Neuronal stem cell (in vitro differentiated cells): ENCODE measurements at regions not wholly inside any gene's neighbourhood (a gene's known extent, or its start where the extent isn't known, plus 50 kb on each side); places are given as distances from the start of the nearest gene placed in this dataset.

Experiments used
- DNase-seq: peaks from one replicate; pipeline ENCODE4 v3.0.0-alpha.2; 2013; ENCODE audit warnings: low spot score
- H2AFZ ChIP-seq: one replicate; pipeline ENCODE4 v1.6.1; 2013; ENCODE audit warnings: mild to moderate bottlenecking, low read length, inconsistent platforms
- H2AK5ac ChIP-seq: 2 replicates; pipeline ENCODE4 v1.6.1; 2013; ENCODE audit warnings: low read depth, mild to moderate bottlenecking, inconsistent platforms, low read length, moderate library complexity, mixed read lengths
- H2BK120ac ChIP-seq: 2 replicates; pipeline ENCODE4 v1.6.1; 2013; ENCODE audit warnings: low read depth, mild to moderate bottlenecking, inconsistent platforms, low read length, moderate library complexity, mixed read lengths
- H2BK12ac ChIP-seq: one replicate; pipeline ENCODE4 v1.6.1; 2013; ENCODE audit warnings: low read length, inconsistent platforms
- H2BK15ac ChIP-seq: 2 replicates; pipeline ENCODE4 v1.6.1; 2013; ENCODE audit warnings: mild to moderate bottlenecking, low read length, inconsistent platforms, mixed read lengths
- H2BK5ac ChIP-seq: one replicate; pipeline ENCODE4 v1.6.1; 2013; ENCODE audit warnings: inconsistent platforms, mild to moderate bottlenecking, low read length, moderate library complexity
- H3K14ac ChIP-seq: one replicate; pipeline ENCODE4 v1.6.1; 2013; ENCODE audit warnings: low read length, inconsistent platforms
- H3K18ac ChIP-seq: 2 replicates; pipeline ENCODE4 v1.6.1; 2013; ENCODE audit warnings: low read length, inconsistent platforms
- H3K23ac ChIP-seq: 2 replicates; pipeline ENCODE4 v1.6.1; 2013; ENCODE audit warnings: low read depth, mild to moderate bottlenecking, mixed read lengths, low read length, inconsistent platforms; ENCODE audit not compliant: poor library complexity
- H3K27ac ChIP-seq: replicated peaks from 3 replicates; pipeline ENCODE4 v1.5.1; 2013; ENCODE audit warnings: low read length, inconsistent platforms
- H3K27me3 ChIP-seq, 3 experiments: 2 replicates each; pipeline ENCODE4 v1.6.1; 2013; ENCODE audit warnings: low read length in 3 of 3, mild to moderate bottlenecking in 2 of 3, inconsistent platforms in 1 of 3, low read depth in 1 of 3, mixed read lengths in 1 of 3, moderate library complexity in 1 of 3; ENCODE audit not compliant: control insufficient read depth in 3 of 3, insufficient read depth in 3 of 3
- H3K36me3 ChIP-seq, 2 donors: replicated peaks in 1 of 2; 2 replicates each; pipeline ENCODE4 v1.6.1; 2013; ENCODE audit warnings: low read length in 2 of 2; ENCODE audit not compliant: control insufficient read depth in 2 of 2, insufficient read depth in 2 of 2
- H3K4ac ChIP-seq: 2 replicates; pipeline ENCODE4 v1.6.1; 2013; ENCODE audit warnings: inconsistent platforms, mild to moderate bottlenecking, low read length, moderate library complexity
- H3K4me1 ChIP-seq, 2 donors: 1 replicate in 1 of 2; 2 replicates in 1 of 2; pipeline ENCODE4 v1.6.1; 2013; ENCODE audit warnings: low read length in 2 of 2, low read depth in 1 of 2; ENCODE audit not compliant: control insufficient read depth in 2 of 2, insufficient read depth in 1 of 2
- H3K4me2 ChIP-seq: one replicate; pipeline ENCODE4 v1.6.1; 2013; ENCODE audit warnings: mild to moderate bottlenecking, low read length, inconsistent platforms; ENCODE audit not compliant: insufficient read depth, poor library complexity, severe bottlenecking
- H3K4me3 ChIP-seq, 2 donors: 2 replicates each; pipeline ENCODE4 v1.5.1; 2013; ENCODE audit warnings: low read length in 2 of 2, mild to moderate bottlenecking in 2 of 2, inconsistent platforms in 1 of 2, moderate library complexity in 1 of 2
- H3K79me1 ChIP-seq: one replicate; pipeline ENCODE4 v1.6.1; 2013; ENCODE audit warnings: low read depth, mild to moderate bottlenecking, inconsistent platforms, low read length, moderate library complexity
- H3K9ac ChIP-seq: one replicate; pipeline ENCODE4 v1.6.1; 2013; ENCODE audit warnings: mild to moderate bottlenecking, low read depth, low read length, inconsistent platforms; ENCODE audit not compliant: poor library complexity
- H3K9me3 ChIP-seq, 2 donors: replicated peaks in 1 of 2; 2 replicates each; pipeline versions ENCODE3 to v1.6.1; 2013; ENCODE audit warnings: low read length in 2 of 2, mild to moderate bottlenecking in 2 of 2, inconsistent platforms in 1 of 2, low read depth in 1 of 2, mixed read lengths in 1 of 2, moderate library complexity in 1 of 2; ENCODE audit not compliant: control insufficient read depth in 2 of 2, insufficient read depth in 1 of 2
- H4K8ac ChIP-seq: one replicate; pipeline ENCODE4 v1.6.1; 2013; ENCODE audit warnings: low read depth, mild to moderate bottlenecking, inconsistent platforms, low read length, moderate library complexity
- H4K91ac ChIP-seq: one replicate; pipeline ENCODE4 v1.6.1; 2013; ENCODE audit warnings: low read length, low read depth, mild to moderate bottlenecking, inconsistent platforms; ENCODE audit not compliant: poor library complexity
- WGBS, 2 donors: extraction: QIAGEN DNeasy Blood & Tissue Kit; methylation state at CpG; one replicate each; pipeline ENCODE4 v1.1.7; 2013; ENCODE audit warnings: missing lambda C conversion rate in 2 of 2, mixed read lengths in 1 of 2; ENCODE audit not compliant: insufficient read length in 2 of 2, insufficient replicate concordance in 1 of 2; ENCODE audit errors: extremely low coverage in 2 of 2; 5-methylcytosine and 5-hydroxymethylcytosine counted together

GRCh38 chr16:61024180-61024900, 1011.9 kb downstream of the CDH8 start:
- peak; percentile 57 for DNase-seq
- no peak overlapping the region for H3K4me3 ChIP-seq

GRCh38 chr16:61014869-61015268, 1021.4 kb downstream of the CDH8 start:
- Histone ChIP-seq H3K27ac (no peak overlapping the region), H3K9me3 (no peaks in the 10 kb centered on the region), H2AK5ac (no peak overlapping the region), H2AFZ (no peak overlapping the region), H2BK120ac (no peak overlapping the region), H3K18ac (no peak overlapping the region), H4K8ac (no peak overlapping the region), H3K4ac (no peak overlapping the region), H3K79me1 (no peaks in the 10 kb centered on the region), H3K4me2 (no peak overlapping the region), H3K14ac (no peak overlapping the region), H3K4me3 (no peak overlapping the region), H3K9ac (no peak overlapping the region), H2BK15ac (no peak overlapping the region), H3K27me3 (no peaks in the 10 kb centered on the region), H2BK5ac (no peak overlapping the region), H4K91ac (no peak overlapping the region), H3K23ac (no peak overlapping the region), H3K4me1 (no peaks in the 10 kb centered on the region), H3K36me3 (no peaks in the 10 kb centered on the region), H2BK12ac (no peak overlapping the region)
- DNase-seq = no peak
- no CpG with 5 or more reads among the region's 6 CpGs for WGBS, 2 donors

More at GRCh38 chr16:61024180-61024900, 1011.9 kb downstream of the CDH8 start:
- Histone ChIP-seq H3K79me1 (no peaks in the 10 kb centered on the region), H4K91ac (no peak overlapping the region), H3K9ac (no peak overlapping the region), H2AFZ (no peak overlapping the region), H3K4ac (no peak overlapping the region), H2BK15ac (no peak overlapping the region), H2BK5ac (no peak overlapping the region), H3K27ac (no peak overlapping the region), H3K18ac (no peak overlapping the region), H3K27me3 (no peaks in the 10 kb centered on the region), H3K4me2 (no peak overlapping the region), H3K4me1 (peaks cover 0 to 6% of the 10 kb centered on the region in 2 donors), H3K9me3 (no peaks in the 10 kb centered on the region), H2BK12ac (no peak overlapping the region), H2AK5ac (no peak overlapping the region), H4K8ac (no peak overlapping the region), H3K36me3 (no peaks in the 10 kb centered on the region), H3K23ac (no peak overlapping the region), H3K14ac (no peak overlapping the region), H2BK120ac (no peak overlapping the region)
- no CpG with 5 or more reads among the region's 3 CpGs for WGBS, 2 donors

GRCh38 chr16:61007694-61008093, 1028.5 kb downstream of the CDH8 start:
- Histone ChIP-seq H3K27ac (no peak overlapping the region), H3K14ac (no peak overlapping the region), H2BK12ac (no peak overlapping the region), H3K36me3 (no peaks in the 10 kb centered on the region), H3K18ac (no peak overlapping the region), H2BK5ac (no peak overlapping the region), H3K4ac (no peak overlapping the region), H2AK5ac (no peak overlapping the region), H4K91ac (no peak overlapping the region), H3K27me3 (no peaks in the 10 kb centered on the region), H2AFZ (no peak overlapping the region), H3K9me3 (no peaks in the 10 kb centered on the region), H3K4me2 (no peak overlapping the region), H3K4me3 (no peak overlapping the region), H3K23ac (no peak overlapping the region), H2BK120ac (no peak overlapping the region), H3K9ac (no peak overlapping the region), H2BK15ac (no peak overlapping the region), H3K4me1 (no peaks in the 10 kb centered on the region), H3K79me1 (no peaks in the 10 kb centered on the region), H4K8ac (no peak overlapping the region)
- WGBS, 2 donors = no CpG with 5 or more reads among the region's 8 CpGs
- DNase-seq = no peak

- no peaks in the 10 kb centered on the region for H3K4me1 ChIP-seq
- H2BK15ac ChIP-seq = no peak overlapping the region
- no CpG with 5 or more reads among the region's 2 CpGs for WGBS, 2 donors
- H2BK12ac ChIP-seq = no peak overlapping the region
- H2BK5ac ChIP-seq = no peak overlapping the region
- H3K9ac ChIP-seq = no peak overlapping the region
- H4K8ac ChIP-seq = no peak overlapping the region
- no peak overlapping the region for H3K27ac ChIP-seq
- no peaks in the 10 kb centered on the region for H3K27me3 ChIP-seq
- no peak overlapping the region for H3K18ac ChIP-seq
- no peak overlapping the region for H3K23ac ChIP-seq
- H3K36me3 ChIP-seq = no peaks in the 10 kb centered on the region
- H3K79me1 ChIP-seq = no peaks in the 10 kb centered on the region
- H2AFZ ChIP-seq = no peak overlapping the region
- no peaks in the 10 kb centered on the region for H3K9me3 ChIP-seq
- H3K4ac ChIP-seq = no peak overlapping the region
- H3K14ac ChIP-seq = no peak overlapping the region
- H4K91ac ChIP-seq = no peak overlapping the region
- no peak overlapping the region for H3K4me2 ChIP-seq
- no peak overlapping the region for H2AK5ac ChIP-seq
- no peak overlapping the region for H3K4me3 ChIP-seq
- no peak overlapping the region for H2BK120ac ChIP-seq
- DNase-seq = no peak
Observed at GRCh38 chr16:61005952-61006351, 1030.3 kb downstream of the CDH8 start.
